Nephron (organoid): ENCODE measurements at regions not wholly inside any gene's neighbourhood (a gene's known extent, or its start where the extent isn't known, plus 50 kb on each side); places are given as distances from the start of the nearest gene placed in this dataset.

ENCODE experiments used
- H3K27ac Mint-ChIP-seq, 3 experiments: 2 replicates each; pipeline ENCODE4 v1.8.0; 2020; ENCODE audit warnings: mixed read lengths in 3 of 3, mild to moderate bottlenecking in 2 of 3, moderate library complexity in 1 of 3
- H3K27me3 Mint-ChIP-seq: 2 replicates; pipeline ENCODE4 v1.8.0; 2021; ENCODE audit warnings: low read depth, mild to moderate bottlenecking, moderate library complexity, mixed read lengths
- H3K36me3 Mint-ChIP-seq: 2 replicates; pipeline ENCODE4 v1.8.0; 2020; ENCODE audit warnings: low read depth, mixed read lengths
- H3K4me1 Mint-ChIP-seq: 2 replicates; pipeline ENCODE4 v1.8.0; 2020; ENCODE audit warnings: mixed read lengths
- H3K4me3 Mint-ChIP-seq, 3 experiments: 2 replicates each; pipeline ENCODE4 v1.8.0; 2020; ENCODE audit warnings: mild to moderate bottlenecking in 3 of 3, mixed read lengths in 3 of 3, moderate library complexity in 2 of 3
- H3K9me3 Mint-ChIP-seq: 2 replicates; pipeline ENCODE4 v1.8.0; 2020; ENCODE audit warnings: mixed read lengths
- CTCF ChIP-seq, 3 experiments: fragments of 200-600 bp; sonication (generic); IDR thresholded peaks; one replicate each; pipeline ENCODE4 v1.5.0; 2021; ENCODE audit warnings: antibody characterized with exemption in 3 of 3; ENCODE audit not compliant: unreplicated experiment in 3 of 3

- Mint-ChIP-seq H3K4me3 (no peak overlapping the region), H3K27me3 (no peaks in the 10 kb centered on the region)
Measured at GRCh38 chr18:43627848-43628530, 350.7 kb upstream of the SYT4 start.

GRCh38 chr18:43634994-43635393 is 357.7 kb upstream of the SYT4 start:
- no peak for TF ChIP-seq CTCF (IDR thresholded peaks at IDR 0.05; ENCODE audit: unreplicated experiment in 3 of 3)

More at GRCh38 chr18:43627848-43628530, 350.7 kb upstream of the SYT4 start:
- H3K27ac Mint-ChIP-seq, result no peak overlapping the region
- no peak for TF ChIP-seq CTCF (IDR thresholded peaks at IDR 0.05; ENCODE audit: unreplicated experiment in 3 of 3)
- H3K36me3 Mint-ChIP-seq, result no peaks in the 10 kb centered on the region
- H3K4me1 Mint-ChIP-seq, result peaks cover 8% of the 10 kb centered on the region
- H3K9me3 Mint-ChIP-seq, result no peaks in the 10 kb centered on the region

GRCh38 chr18:43635397-43635796 is 358.1 kb upstream of the SYT4 start:
- H3K27me3 Mint-ChIP-seq, result no peaks in the 10 kb centered on the region
- H3K4me1 Mint-ChIP-seq, result no peaks in the 10 kb centered on the region
- H3K27ac Mint-ChIP-seq, result no peak overlapping the region
- H3K9me3 Mint-ChIP-seq, result peaks cover 8% of the 10 kb centered on the region
- H3K4me3 Mint-ChIP-seq, result no peak overlapping the region
- TF ChIP-seq CTCF (IDR thresholded peaks at IDR 0.05; ENCODE audit: unreplicated experiment in 3 of 3), result no peak
- H3K36me3 Mint-ChIP-seq, result no peaks in the 10 kb centered on the region

More at GRCh38 chr18:43634994-43635393, 357.7 kb upstream of the SYT4 start:
- Mint-ChIP-seq H3K4me1 (no peaks in the 10 kb centered on the region), H3K9me3 (peaks cover 6% of the 10 kb centered on the region), H3K27ac (no peak overlapping the region), H3K36me3 (no peaks in the 10 kb centered on the region), H3K27me3 (no peaks in the 10 kb centered on the region), H3K4me3 (no peak overlapping the region)

GRCh38 chr18:43642727-43643330 is 365.5 kb upstream of the SYT4 start:
- no peak overlapping the region for H3K4me3 Mint-ChIP-seq
- no peak for TF ChIP-seq CTCF (IDR thresholded peaks at IDR 0.05; ENCODE audit: unreplicated experiment in 3 of 3)

GRCh38 chr18:43648002-43648401 is 370.7 kb upstream of the SYT4 start:
- Mint-ChIP-seq H3K9me3 (peaks cover 22% of the 10 kb centered on the region), H3K27me3 (no peaks in the 10 kb centered on the region), H3K4me1 (peaks cover 15% of the 10 kb centered on the region), H3K27ac (no peak overlapping the region), H3K4me3 (no peak overlapping the region), H3K36me3 (no peaks in the 10 kb centered on the region)
- TF ChIP-seq CTCF (IDR thresholded peaks at IDR 0.05; ENCODE audit: unreplicated experiment in 3 of 3), result no peak

More at GRCh38 chr18:43642727-43643330, 365.5 kb upstream of the SYT4 start:
- H3K36me3 Mint-ChIP-seq, result no peaks in the 10 kb centered on the region
- peaks cover 17% of the 10 kb centered on the region for H3K9me3 Mint-ChIP-seq
- no peaks in the 10 kb centered on the region for H3K27me3 Mint-ChIP-seq
- peak overlapping the region; percentile 72 to 83 (median 76) for H3K27ac Mint-ChIP-seq
- H3K4me1 Mint-ChIP-seq, result peaks cover 13% of the 10 kb centered on the region
